ENCODE measurements at regions not wholly inside any gene's neighbourhood (a gene's known extent, or its start where the extent isn't known, plus 50 kb on each side); places are given as distances from the start of the nearest gene placed in this dataset.

DNA sequence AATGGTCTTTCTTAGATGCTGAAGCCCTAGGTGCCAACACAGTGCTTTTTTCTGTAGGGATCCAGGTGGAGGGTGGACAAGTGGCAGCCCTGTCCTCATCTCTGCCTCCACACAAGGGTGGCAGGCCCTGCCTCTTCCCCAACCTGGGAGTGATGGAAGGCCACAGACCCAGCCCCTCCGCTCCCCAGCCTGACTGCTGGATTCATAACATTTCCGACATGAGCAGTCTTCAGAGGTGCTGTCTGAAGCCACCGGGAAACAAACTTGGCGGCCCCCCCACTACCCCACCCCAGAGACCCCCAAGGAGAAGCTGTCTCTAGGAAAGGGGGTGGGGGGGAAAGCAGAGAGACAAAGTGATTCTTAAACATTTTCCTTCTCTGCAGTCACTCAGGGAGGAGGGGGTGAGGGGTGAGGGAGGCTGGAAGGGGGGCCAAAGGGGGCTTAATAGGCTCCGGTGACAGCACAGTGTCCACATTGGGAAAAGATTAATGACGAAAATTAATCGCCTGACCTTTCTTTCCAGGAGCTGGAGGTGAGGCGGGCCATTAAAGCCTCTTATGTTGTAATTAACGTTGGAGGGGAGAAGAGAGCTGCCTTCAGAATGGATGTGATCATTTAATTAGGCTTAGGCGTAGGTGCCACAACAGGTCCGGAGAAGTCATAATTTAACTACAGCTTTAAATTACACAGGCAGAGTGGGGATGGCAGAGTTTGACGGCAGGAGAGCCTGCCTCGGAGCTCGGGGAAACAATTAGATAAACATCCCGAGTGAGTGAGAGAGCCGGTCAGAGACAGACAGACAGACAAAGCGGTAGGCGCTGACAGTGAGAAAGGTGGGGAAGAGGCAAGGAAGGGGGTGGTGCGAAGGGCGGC lies 76.8 kb upstream of the FOXP4 start:
- DNase-seq (ENCODE audit: extremely low read depth in 1 of 2, low read depth in 1 of 2) = no peak

DNA sequence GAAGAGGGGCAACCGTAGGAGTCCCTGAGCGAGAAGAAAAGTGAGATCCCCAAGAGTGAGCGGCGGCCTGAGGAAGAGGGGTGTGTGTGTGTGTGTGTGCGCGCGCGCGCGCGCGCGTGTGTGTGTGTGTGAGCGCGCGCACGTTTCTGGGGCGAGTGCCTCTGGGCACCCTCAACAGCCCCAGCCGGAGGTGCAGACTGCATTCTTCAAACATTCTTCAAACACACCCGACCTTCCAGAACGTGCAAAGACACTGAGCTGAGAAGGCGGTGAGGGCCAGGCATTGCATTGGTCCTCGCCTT lies 76.2 kb upstream of the FOXP4 start:
- no peak for DNase-seq (ENCODE audit: extremely low read depth in 1 of 2, low read depth in 1 of 2)

DNA sequence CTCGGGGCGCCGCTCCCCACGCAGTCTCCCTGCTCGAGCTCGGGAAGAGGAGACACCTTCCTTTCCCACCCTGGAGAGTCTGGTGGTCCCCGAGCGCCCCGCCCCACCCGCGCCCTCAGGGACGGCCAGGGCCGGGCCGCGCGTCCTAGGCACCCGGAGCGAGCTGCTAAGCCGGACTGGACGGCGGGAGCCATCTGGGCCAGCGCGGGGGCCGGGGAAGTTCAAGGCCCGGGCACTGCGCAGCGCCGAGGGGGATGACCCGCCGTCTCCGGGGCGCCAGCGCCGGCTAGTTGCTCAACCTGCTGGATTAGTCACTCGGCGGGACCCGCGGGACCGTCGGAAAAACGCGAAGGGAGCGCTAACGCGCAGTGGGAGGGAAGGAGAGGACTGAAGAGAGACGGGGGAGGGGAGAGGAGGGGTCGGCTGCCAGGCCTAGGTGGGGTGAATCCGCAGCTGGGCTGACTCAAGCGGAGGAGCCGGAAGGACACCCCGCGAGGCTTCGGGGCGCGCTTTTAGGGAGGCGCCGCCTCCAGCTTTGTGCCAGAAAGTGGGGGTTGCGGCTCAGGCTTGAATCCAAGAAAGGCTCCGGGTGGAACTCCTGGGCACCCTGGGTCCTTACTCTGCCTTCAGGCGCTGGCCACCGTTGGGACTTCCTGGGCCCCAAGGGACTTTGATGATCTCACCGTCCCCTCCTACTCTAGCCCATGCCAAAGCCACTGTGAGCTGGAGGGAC lies 75.7 kb upstream of the FOXP4 start:
- no peak for DNase-seq (ENCODE audit: extremely low read depth in 1 of 2, low read depth in 1 of 2)

DNA sequence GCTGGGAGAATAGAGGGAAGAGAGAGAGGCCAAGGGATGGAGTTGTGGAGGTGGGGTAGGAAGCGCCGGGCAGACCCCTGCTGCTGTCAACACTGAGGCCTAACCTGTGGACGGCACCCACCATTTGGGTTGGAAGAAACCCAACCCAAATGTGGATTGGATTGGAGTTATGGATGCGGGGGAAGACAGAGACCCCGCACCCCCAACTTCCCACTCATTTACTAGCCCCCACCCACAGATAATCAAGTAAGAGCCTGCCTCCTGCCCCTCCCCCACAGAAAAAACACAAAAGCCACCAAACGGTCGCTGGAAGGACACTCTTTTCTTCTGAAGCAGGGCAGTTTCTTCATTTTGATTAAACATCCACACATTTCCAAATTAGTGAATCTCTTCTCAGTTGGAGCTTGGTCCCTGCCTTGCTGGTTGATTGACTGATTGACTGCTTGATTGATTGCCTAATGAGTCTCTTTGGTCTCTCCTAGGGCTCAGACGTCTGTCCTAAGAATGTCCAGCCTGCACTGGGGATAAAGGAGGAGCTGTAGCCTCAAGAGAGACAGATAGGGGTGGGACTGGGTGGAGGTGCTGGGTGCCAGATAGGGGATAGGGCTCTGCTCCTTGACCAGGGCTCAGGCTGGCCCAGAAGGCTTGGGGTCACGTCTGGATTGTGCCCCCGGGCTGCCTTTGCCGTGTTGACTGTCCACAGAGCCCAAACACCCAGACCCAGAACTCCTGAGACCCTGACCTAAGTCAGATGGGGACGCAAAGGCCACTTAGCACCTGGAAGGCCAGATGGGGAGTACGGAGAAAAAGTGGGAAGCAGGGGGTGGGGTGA lies 74.9 kb upstream of the FOXP4 start:
- DNase-seq (ENCODE audit: extremely low read depth in 1 of 2, low read depth in 1 of 2) = no peak

DNA sequence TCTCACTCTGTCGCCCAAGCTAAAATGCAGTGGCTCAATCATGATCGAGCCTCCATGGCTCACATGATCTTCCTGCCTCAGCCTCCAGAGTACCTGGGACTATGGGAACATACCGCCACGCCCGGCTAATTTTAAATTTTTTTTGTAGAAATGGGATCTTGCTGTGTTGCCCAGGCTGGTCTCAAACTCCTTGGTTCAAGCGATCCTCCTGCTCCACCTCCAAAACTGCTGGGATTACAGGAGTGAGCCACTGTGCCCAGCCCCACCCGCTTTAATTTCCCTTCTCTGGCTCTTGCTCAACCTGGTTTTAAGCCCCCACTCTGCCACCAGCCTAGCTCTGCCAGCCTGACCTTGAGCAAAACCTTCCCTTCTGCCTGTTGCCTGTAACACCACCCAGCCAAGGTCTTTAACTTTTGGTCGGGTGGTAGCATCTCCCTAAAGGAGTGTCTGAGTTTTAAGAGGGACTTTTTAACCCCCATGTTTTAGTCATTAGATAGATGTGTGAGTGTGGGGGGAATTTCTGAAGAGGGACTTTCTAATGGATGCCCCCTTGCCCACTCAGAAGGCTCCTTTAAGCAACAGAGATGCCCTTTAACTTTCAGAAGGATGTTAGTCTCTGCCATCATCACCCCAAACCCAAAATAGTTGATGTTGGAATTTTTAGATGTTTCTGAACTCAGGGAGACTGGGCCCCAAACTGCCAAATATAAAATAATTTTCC lies 71.8 kb upstream of the FOXP4 start:
- DNase-seq (ENCODE audit: extremely low read depth in 1 of 2, low read depth in 1 of 2) = no peak

DNA sequence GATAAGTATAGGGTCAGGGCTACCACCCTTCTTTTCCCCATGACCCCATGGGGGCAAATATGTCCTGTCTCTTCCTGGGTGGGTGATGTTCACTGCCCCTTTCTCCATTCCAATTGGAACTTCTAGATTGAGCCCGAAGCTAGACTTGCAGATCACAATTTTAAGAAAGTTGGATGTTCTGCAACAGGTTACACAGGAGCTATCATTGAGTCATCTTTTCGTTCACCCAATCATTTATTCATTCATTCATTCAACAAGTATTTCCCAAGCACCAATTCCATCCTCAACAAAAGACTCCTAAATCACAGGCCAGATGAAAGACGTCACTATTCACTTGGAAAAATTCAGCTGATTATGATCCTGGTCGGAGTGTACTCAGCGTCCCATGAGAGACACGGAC lies 71.0 kb upstream of the FOXP4 start:
- no peak for DNase-seq (ENCODE audit: extremely low read depth in 1 of 2, low read depth in 1 of 2)

DNA sequence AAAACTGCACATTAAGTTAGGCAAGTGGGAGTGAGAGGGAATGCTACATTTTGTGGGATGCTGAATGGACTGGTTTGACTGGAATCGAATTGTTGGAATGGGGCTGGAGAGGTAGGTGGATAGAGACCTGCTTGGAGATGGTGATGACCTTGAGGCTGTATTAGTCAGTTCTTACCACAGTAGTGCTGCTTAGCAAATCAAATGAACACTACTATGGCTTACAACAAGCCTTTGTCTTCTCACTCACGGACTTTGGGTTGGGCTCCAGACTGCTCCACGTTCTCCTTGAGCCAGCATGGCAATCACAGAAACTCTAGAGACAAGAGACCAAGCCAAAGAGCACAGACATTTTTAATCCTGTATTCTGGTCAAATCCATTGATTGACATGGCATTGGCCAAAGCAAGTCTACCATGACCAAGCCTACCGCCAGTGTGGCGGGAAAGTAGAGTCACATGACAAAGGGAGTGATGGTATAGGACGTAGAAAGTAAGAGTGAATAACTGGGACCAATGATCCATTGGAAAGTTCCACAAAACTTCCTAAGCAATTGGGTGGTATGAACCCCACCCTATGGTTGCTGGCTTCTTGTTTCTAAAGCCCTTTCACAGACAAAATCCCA lies 70.3 kb upstream of the FOXP4 start:
- no peak for DNase-seq (ENCODE audit: extremely low read depth in 1 of 2, low read depth in 1 of 2)

DNA sequence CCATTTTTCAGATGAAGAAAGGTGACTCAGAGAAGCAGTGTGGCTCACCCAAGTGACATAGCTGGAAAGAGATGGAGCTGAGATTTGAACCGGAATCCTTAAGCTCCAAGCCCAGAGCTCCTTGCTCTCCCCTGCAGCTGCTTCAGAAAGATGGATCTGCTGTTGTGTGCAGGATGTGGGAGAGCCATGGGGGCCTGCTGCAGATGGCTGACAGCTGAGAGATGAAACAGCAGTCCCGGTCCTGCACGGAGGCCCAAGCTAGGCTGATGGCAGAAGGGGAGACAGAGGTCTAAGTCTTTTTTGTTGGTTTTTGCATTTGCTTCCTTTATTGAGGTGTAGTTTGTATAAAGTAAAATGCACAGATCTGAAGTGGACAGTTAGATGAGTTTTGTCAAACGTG lies 69.8 kb upstream of the FOXP4 start:
- no peak for DNase-seq (ENCODE audit: extremely low read depth in 1 of 2, low read depth in 1 of 2)

DNA sequence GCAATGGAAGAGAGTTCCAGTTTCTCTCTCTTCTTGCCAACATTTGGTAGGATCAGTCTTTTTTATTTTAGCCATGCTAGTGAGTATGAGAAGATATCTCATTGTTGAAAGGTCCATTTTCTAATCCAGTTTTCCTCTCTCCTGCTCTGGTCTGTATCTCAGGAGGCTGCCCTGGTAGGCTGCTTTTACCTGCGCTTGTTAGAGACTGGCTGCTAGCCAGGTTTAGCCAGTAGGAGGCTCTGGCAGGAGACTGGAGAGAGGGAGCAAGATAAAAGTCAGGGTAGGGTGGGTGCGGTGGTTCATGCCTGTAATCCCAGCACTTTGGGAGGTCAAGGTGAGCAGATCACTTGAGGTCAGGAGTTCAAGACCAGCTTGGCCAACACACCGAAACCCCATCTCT lies 68.6 kb upstream of the FOXP4 start:
- DNase-seq (ENCODE audit: extremely low read depth in 1 of 2, low read depth in 1 of 2) = no peak

DNA sequence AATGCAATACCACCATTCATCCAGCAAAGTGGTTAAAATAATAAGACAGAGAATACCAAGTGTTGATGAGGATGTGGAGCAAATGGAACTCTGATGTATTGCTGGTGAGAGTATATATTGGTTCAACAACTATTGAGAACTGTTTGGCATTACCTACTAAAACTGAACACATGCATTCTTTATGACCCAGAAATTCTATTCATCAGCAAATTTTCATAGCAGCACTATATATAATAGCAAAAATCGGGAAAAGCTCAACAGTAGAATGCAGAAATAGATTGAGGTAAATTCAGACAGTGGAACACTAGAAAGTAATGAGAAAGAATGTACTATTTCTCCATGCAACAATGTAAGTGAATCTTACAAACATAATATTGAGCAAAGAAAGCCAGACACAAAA lies 62.2 kb upstream of the FOXP4 start:
- DNase-seq (ENCODE audit: extremely low read depth in 1 of 2, low read depth in 1 of 2) = no peak

DNA sequence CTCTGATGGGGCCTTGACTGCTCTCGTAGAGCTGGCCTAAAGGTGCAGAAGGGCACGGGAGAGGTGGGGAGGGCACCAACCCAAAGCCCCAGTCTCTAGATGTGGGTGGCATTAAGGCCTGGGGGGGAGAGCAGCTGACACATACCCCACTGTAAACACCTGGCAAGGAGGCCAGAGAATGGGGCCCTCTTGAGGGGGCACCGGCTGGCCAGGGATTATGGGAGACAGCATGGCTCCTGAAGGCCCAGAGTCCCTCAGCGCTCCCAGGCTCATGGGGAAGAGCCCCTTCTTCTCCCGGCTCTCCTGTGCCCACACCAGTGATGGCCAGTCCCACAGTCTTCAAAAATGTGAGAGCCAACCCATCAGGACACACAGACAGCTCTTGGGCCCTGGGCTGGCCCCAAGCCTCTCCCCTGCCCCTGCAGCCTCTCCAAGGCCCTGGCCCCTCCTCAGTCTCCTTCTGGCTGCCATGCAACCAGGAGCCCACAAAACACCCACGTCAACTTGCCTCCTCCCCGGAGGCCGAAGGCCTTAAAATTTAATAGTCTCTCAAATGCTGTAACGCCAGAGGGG lies 58.2 kb upstream of the FOXP4 start:
- DNase-seq (ENCODE audit: extremely low read depth in 1 of 2, low read depth in 1 of 2) = no peak

DNA sequence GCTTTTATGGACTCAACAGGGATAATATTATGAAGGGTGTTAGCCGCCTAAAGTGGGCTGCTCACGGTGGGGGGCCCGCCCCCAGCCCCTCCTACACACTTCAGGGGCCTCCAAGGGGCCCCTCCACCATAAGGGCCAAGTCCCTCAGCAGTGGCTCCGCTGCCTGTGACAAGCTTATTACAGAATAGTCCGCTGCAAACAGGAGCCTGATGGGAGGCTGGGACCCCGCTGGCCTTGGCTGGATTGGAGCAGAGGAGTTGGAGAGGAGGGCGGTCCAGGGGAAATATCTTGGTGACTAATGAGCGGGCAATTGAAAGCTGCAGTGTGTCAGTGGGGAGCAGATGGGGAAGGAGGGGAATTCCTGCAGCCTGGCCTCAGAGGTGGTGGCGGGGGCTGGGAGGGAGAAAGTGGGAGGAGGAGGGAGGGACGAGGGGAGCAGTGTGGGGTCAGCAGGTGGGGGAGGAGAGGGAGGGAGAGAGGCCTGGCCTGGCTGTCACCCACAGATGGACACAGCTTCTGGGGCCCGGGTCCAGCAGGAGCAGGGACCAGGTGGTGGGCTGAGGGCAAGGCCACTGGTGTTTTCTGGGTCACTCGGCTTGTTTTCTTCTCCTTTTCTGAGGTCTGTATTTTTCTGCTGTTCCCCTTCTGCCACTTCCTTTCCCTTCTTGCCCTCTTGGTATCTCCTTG lies 57.6 kb upstream of the FOXP4 start:
- DNase-seq (ENCODE audit: extremely low read depth in 1 of 2, low read depth in 1 of 2) = no peak

DNA sequence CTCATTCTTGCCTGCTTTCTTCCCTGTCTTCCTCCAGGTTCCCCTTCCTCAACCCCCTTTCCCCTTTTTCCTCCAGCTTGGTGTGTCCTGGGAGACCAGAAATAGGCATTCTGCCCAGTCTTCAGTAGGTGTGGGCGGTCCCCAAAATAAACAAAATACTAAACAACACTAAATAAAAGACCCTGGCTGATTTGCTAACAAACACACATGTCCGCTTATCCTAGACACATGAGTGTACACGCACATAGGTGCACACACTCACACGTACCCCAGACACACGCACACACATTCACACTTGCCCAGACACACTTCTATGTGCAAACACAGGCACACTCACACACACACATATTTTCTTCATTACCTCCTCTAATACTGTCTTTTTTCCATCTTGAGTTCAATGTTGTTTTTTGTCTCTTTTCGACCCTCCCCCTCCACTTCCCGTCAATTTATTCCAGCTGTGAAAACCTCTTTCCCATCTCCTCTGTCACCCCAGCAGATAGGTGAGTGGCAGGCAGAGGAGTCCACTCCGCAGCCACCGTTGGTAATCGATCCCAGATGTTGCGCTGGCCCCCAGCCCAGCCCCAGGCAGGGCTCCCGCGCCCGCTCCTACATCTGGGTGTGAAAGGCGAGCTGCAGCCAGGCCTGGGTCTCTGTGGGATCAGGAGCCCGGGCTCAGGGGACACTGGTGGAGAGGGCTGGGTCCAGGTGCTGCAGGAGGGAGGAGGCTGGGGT lies 56.9 kb upstream of the FOXP4 start:
- DNase-seq (ENCODE audit: extremely low read depth in 1 of 2, low read depth in 1 of 2) = no peak

DNA sequence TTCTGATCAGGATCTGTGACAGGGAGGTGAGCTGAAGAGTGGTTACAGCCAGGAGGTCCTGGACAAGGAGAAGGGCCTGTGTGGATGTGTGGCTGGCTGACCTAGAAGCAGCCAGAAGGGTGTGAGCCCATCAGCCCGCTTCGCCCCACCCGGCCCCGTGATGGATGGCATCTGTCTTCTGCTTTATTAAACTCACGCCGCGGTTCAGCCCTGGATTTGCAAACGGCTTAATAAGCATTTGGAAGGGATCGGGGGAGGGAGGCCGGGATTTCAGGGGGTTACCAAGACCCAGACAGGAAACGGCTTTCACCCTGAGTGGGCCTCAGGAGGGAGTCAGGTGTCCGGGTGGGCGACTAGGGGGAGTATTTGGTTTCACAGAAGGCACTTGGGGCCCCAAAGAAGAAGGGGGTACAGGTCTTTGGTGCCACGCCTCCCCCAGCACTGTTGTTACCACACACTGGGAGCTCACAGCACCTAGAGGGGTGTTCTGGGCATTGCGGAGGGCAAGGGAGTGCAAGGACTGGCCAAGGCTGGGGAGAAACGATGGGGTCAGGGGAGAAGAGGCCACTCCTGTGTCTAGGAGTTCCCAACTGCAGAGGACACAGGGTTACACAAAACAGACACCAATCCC lies 53.8 kb upstream of the FOXP4 start:
- DNase-seq (ENCODE audit: extremely low read depth in 1 of 2, low read depth in 1 of 2) = no peak

DNA sequence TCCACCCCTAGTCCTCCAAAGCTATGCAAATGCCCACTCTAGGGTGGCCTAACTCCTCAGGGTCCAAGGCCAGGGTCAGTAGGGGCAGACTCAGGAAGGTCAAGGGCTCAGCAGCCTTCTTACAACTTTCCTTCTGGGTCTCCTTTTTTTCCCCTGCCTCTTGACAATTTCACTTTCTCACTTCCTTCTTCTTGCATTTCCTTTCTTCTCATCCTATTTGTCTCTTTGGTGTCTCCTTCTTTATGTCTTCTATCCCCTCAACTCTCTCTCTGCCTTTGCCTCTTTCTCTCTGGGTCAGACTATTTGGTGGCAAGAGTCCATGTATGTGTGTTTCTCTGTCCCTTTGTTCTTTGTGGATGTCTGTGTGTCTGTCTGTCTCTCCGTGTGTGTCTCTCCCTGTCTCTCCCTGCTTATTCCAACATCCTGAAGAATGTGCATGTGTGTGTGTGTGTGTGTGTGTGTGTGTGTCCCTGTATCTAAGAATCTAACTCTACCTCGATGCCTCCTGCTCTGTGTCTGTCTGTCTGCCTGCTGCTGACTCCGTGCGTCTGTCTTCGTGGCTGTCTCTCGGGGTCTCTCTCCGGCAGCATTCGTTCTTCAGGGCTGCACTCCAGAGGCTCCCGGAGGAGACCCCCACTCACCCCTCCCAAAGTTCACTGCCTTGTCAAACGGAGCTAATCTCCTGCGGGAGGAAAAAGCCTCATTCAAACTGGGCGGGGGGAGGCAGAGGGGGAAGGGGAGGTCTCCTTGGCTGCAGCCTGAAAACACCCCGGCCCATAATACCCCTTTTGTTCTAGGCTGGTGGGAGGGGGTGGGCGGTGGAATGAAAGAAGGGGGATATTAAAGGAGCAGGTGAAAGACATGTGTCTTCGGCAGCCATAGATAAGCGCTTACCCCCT lies 51.7 kb upstream of the FOXP4 start:
- no peak for DNase-seq (ENCODE audit: extremely low read depth in 1 of 2, low read depth in 1 of 2)
